ENCODE measurements at regions not wholly inside any gene's neighbourhood (a gene's known extent, or its start where the extent isn't known, plus 50 kb on each side); places are given as distances from the start of the nearest gene placed in this dataset.
"Not testable (repeated sequence)": the region's sequence is repeated elsewhere in the genome, so short reads cannot be mapped to it uniquely, and the experiment has no call there.

DNA sequence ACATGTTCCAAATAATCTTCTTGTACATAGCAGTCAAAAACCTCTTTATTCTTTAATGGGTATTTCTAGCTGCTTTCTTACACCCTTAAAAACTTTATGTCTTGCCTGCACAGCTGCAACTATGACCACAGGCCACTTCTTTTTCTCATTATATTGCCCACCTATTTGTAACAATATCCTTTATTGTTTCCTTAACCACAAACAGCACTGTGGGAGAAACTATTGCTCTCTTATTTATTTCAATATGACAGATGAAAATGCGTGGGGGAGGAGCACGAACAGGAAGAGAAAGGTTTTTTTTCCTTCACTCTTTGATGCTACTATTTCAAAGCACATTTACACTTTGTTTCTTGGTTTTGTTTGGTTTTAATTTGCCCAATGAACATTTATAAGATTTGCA lies 253.5 kb downstream of the GJA1 start:
- POLR2A ChIA-PET (ENCODE audit: partially characterized antibody): no interaction called here
- no peak overlapping the region for H3K4me3 Mint-ChIP-seq

DNA sequence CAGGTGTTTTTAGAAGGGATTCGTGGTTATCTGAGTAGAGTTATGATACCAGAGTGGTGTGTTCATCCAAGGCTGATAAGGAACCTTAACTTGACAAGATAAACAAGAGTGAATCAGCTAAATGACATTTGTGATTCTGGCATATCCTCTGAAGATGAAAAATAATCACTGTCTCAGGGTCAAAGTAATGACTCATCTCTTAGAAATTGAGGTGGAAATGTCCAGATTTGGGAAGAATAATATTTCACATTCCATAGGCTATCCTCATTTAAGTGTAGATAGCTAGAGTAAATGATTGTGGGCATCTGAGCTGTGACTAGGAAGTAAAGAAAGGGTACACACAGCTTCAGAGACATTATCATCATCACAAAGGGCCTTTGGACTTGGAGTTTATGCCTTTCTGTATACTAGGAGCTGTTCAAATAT lies 255.7 kb downstream of the GJA1 start:
- Histone ChIP-seq H3K4me3 (ENCODE audit: low read length in 2 of 2) (no peak overlapping the region), H3K27ac (ENCODE audit: low read depth, low read length) (no peak overlapping the region), H3K36me3 (ENCODE audit: insufficient read depth, low read length) (no peaks in the 10 kb centered on the region), H3K9me3 (ENCODE audit: control insufficient read depth in 1 of 2, low read length in 2 of 2) (no peaks in the 10 kb centered on the region), H3K27me3 (ENCODE audit: insufficient read depth, low read length) (no peaks in the 10 kb centered on the region), H3K4me1 (ENCODE audit: insufficient read depth, low read length) (no peaks in the 10 kb centered on the region)
- POLR2A ChIA-PET (ENCODE audit: partially characterized antibody): no interaction called here
- DNase-seq: no peak
- Mint-ChIP-seq H3K4me1 (no peaks in the 10 kb centered on the region), H3K36me3 (no peaks in the 10 kb centered on the region), H3K4me3 (no peak overlapping the region), H3K27me3 (no peaks in the 10 kb centered on the region), H3K27ac (no peak overlapping the region), H3K9me3 (peaks cover 0 to 2% (median 0%) of the 10 kb centered on the region in 8 donors)
- intact Hi-C loops (cut with micrococcal nuclease): no loop called here
- CTCF ChIA-PET (ENCODE audit: partially characterized antibody): interaction anchor here (0.5 kb wide), 1 partner anchor 12 kb away, joined by 3 read pairs; no protein-coding TSS in a partner anchor

More for the DNA sequence above, 253.5 kb downstream of the GJA1 start:
- no peaks in the 10 kb centered on the region for H3K4me1 Mint-ChIP-seq
- no peaks in the 10 kb centered on the region for H3K27me3 Mint-ChIP-seq
- peaks cover 0 to 4% (median 0%) of the 10 kb centered on the region in 8 donors for H3K9me3 Mint-ChIP-seq
- Histone ChIP-seq H3K4me1 (ENCODE audit: insufficient read depth, low read length) (no peaks in the 10 kb centered on the region), H3K27ac (ENCODE audit: low read depth, low read length) (no peak overlapping the region), H3K36me3 (ENCODE audit: insufficient read depth, low read length) (no peaks in the 10 kb centered on the region), H3K4me3 (ENCODE audit: low read length in 2 of 2) (no peak overlapping the region), H3K27me3 (ENCODE audit: insufficient read depth, low read length) (no peaks in the 10 kb centered on the region), H3K9me3 (ENCODE audit: control insufficient read depth in 1 of 2, low read length in 2 of 2) (no peaks in the 10 kb centered on the region)
- H3K36me3 Mint-ChIP-seq: no peaks in the 10 kb centered on the region
- H3K27ac Mint-ChIP-seq: no peak overlapping the region
- CTCF ChIA-PET (ENCODE audit: partially characterized antibody): no interaction called here
- DNase-seq: no peak
- intact Hi-C loops (cut with micrococcal nuclease): no loop called here

DNA sequence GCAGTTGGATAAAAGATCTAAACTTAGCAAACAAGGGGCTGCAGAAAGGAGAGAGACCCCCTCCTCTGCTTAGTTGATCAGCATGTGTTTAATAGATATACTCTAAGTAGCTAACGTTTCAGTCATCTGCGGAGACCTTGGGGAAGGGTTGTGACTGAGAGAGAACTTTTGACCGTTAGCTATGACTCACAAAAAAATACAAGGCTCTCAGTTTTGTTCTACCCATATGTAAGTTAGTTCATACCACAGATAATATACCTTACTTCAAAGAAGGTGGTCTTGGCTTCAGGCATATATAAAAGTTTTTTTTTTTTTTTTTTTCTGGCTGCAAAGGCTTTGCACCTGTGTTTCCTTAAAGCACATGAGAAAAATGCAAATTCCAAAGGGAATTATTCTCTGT lies 258.9 kb downstream of the GJA1 start:
- H3K4me1 Mint-ChIP-seq: no peaks in the 10 kb centered on the region
- H3K9me3 Mint-ChIP-seq: peaks cover 0 to 2% (median under 1%) of the 10 kb centered on the region in 8 donors
- H3K27me3 ChIP-seq (ENCODE audit: insufficient read depth, low read length): no peaks in the 10 kb centered on the region
- H3K27ac Mint-ChIP-seq: no peak overlapping the region
- no peak overlapping the region for H3K4me3 ChIP-seq (ENCODE audit: low read length in 2 of 2)
- DNase-seq: no peak
- H3K27ac ChIP-seq (ENCODE audit: low read depth, low read length): no peak overlapping the region
- H3K27me3 Mint-ChIP-seq: no peaks in the 10 kb centered on the region
- no peak overlapping the region for H3K4me3 Mint-ChIP-seq
- no peaks in the 10 kb centered on the region for H3K9me3 ChIP-seq (ENCODE audit: control insufficient read depth in 1 of 2, low read length in 2 of 2)
- no peaks in the 10 kb centered on the region for H3K4me1 ChIP-seq (ENCODE audit: insufficient read depth, low read length)
- no peaks in the 10 kb centered on the region for H3K36me3 ChIP-seq (ENCODE audit: insufficient read depth, low read length)
- no peaks in the 10 kb centered on the region for H3K36me3 Mint-ChIP-seq
- intact Hi-C loops (cut with micrococcal nuclease): no loop called here
- POLR2A ChIA-PET (ENCODE audit: partially characterized antibody): no interaction called here
- CTCF ChIA-PET (ENCODE audit: partially characterized antibody): no interaction called here

DNA sequence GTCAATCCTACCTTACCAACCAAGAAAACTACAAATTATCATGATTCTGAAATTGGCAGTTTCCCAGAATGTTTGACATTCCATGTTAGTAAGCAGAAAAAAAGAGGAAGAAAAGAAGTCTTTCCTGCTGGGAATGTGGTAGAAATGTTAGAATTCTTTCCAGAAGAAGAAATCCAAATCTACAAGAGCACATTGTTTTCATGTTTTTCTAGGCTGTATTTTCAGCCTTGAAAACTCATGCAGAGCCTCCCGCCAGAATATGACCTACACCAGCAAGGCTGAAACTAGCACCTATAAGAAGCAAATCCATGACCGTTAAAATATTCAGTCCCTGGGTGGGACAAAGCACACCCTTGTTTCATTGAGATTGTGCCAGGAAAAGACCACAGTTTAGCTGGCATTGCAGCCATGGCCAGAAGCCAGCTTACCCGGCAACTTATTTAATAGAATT lies 259.4 kb downstream of the GJA1 start:
- ChIA-PET POLR2A (ENCODE audit: partially characterized antibody) (no interaction called here), CTCF (ENCODE audit: partially characterized antibody) (no interaction called here)
- H3K27me3 Mint-ChIP-seq: no peaks in the 10 kb centered on the region
- no peak for DNase-seq
- peaks cover 0 to 4% (median under 1%) of the 10 kb centered on the region in 8 donors for H3K9me3 Mint-ChIP-seq
- H3K4me1 Mint-ChIP-seq: no peaks in the 10 kb centered on the region
- Histone ChIP-seq H3K9me3 (ENCODE audit: control insufficient read depth in 1 of 2, low read length in 2 of 2) (no peaks in the 10 kb centered on the region), H3K27me3 (ENCODE audit: insufficient read depth, low read length) (no peaks in the 10 kb centered on the region), H3K4me3 (ENCODE audit: low read length in 2 of 2) (no peak overlapping the region), H3K36me3 (ENCODE audit: insufficient read depth, low read length) (no peaks in the 10 kb centered on the region), H3K27ac (ENCODE audit: low read depth, low read length) (no peak overlapping the region), H3K4me1 (ENCODE audit: insufficient read depth, low read length) (no peaks in the 10 kb centered on the region)
- no peaks in the 10 kb centered on the region for H3K36me3 Mint-ChIP-seq
- H3K27ac Mint-ChIP-seq: no peak overlapping the region
- intact Hi-C loops (cut with micrococcal nuclease): no loop called here
- H3K4me3 Mint-ChIP-seq: no peak overlapping the region

DNA sequence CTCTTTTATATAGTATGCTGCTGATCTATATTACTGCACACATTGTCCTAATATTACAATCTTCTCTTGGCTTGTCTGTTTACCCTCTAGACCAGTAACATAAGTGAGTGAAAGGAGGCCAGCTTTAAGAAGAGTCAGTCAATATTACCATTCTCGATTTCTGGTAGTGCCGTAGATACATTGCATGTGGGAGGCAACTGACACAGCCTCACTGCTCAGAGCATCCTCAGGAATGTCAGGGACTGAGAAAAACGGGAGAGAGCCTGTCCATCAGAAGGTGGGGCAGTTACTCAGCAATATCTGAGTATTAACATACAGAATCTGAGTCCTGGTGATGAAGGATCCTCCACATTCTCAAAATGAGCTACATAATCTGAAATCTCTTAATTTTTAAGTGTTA lies 259.9 kb downstream of the GJA1 start:
- Mint-ChIP-seq H3K36me3 (no peaks in the 10 kb centered on the region), H3K9me3 (peaks cover 0 to 4% (median 0%) of the 10 kb centered on the region in 8 donors), H3K27ac (no peak overlapping the region), H3K4me1 (no peaks in the 10 kb centered on the region), H3K27me3 (no peaks in the 10 kb centered on the region), H3K4me3 (no peak overlapping the region)
- intact Hi-C loops (cut with micrococcal nuclease): no loop called here
- Histone ChIP-seq H3K4me3 (ENCODE audit: low read length in 2 of 2) (no peak overlapping the region), H3K27ac (ENCODE audit: low read depth, low read length) (no peak overlapping the region), H3K27me3 (ENCODE audit: insufficient read depth, low read length) (no peaks in the 10 kb centered on the region), H3K9me3 (ENCODE audit: control insufficient read depth in 1 of 2, low read length in 2 of 2) (no peaks in the 10 kb centered on the region), H3K4me1 (ENCODE audit: insufficient read depth, low read length) (no peaks in the 10 kb centered on the region), H3K36me3 (ENCODE audit: insufficient read depth, low read length) (no peaks in the 10 kb centered on the region)
- no peak for DNase-seq
- POLR2A ChIA-PET (ENCODE audit: partially characterized antibody): no interaction called here
- CTCF ChIA-PET (ENCODE audit: partially characterized antibody): no interaction called here

DNA sequence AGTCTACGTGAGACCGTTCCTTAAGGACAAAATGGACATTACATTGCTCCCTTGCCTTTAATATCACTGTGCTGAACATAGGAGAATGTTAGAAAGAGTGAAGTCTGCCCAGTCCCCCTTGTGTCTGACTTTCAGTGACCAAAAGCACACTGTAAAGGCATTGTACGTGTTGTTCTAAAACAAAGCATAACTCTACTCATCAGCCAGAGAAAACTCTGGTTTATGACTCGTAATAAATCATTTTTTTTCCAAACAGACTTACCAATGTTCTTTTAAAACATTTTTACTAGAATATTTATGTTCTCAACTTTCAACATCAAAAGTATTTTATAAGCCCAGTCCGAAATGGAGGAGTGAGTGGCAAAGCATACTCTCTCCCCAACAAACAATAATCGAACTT lies 262.5 kb downstream of the GJA1 start:
- H3K27me3 Mint-ChIP-seq: no peaks in the 10 kb centered on the region
- no peak overlapping the region for H3K4me3 Mint-ChIP-seq
- Histone ChIP-seq H3K36me3 (ENCODE audit: insufficient read depth, low read length) (no peaks in the 10 kb centered on the region), H3K9me3 (ENCODE audit: control insufficient read depth in 1 of 2, low read length in 2 of 2) (no peaks in the 10 kb centered on the region), H3K27ac (ENCODE audit: low read depth, low read length) (no peak overlapping the region), H3K4me1 (ENCODE audit: insufficient read depth, low read length) (no peaks in the 10 kb centered on the region), H3K27me3 (ENCODE audit: insufficient read depth, low read length) (no peaks in the 10 kb centered on the region), H3K4me3 (ENCODE audit: low read length in 2 of 2) (no peak overlapping the region)
- CTCF ChIA-PET (ENCODE audit: partially characterized antibody): no interaction called here
- H3K4me1 Mint-ChIP-seq: no peaks in the 10 kb centered on the region
- no peaks in the 10 kb centered on the region for H3K36me3 Mint-ChIP-seq
- DNase-seq: no peak
- H3K9me3 Mint-ChIP-seq: peaks cover 0 to 4% (median under 1%) of the 10 kb centered on the region in 8 donors
- POLR2A ChIA-PET (ENCODE audit: partially characterized antibody): no interaction called here
- H3K27ac Mint-ChIP-seq: no peak overlapping the region
- intact Hi-C loops (cut with micrococcal nuclease): no loop called here

DNA sequence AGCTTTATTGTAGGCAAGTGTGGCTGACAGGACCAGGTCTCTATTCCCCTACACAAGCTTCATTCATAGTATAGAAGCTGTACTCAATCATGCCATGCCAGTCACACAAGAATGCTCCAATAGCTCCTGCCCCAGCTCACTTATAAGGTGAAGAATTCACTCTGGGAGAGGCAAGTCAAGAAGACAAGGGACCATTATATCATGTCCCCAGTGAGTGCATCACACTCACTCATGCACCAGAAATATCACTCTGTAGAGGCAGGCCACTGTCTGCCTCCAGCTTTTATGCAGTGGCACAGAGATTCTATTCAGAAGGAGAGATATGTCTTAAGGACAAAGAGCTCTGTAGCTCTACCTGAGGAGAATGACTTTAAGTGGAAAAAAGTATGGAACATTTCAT lies 263.2 kb downstream of the GJA1 start:
- H3K27ac ChIP-seq (ENCODE audit: low read depth, low read length): no peak overlapping the region
- CTCF ChIA-PET (ENCODE audit: partially characterized antibody): no interaction called here

DNA sequence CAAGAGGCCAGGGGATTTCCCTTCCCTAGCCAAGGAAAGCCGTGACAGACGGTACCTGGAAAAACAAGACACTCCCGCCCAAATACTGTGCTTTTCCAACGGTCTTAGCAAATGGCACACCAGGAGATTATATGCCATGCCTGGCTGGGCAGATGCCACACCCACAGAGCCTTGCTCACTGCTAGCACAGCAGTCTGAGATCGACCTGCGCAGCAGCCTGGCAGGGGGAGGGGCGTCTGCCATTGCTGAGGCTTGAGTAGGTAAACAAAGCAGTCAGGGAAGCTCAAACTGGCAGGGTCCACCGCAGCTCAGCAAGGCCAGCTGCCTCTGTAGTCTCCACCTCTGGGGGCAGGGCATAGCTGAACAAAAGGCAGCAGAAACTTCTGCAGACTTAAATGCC lies 267.7 kb downstream of the GJA1 start:
- H3K27ac Mint-ChIP-seq; POLR2A ChIA-PET (ENCODE audit: partially characterized antibody); H3K9me3 ChIP-seq (ENCODE audit: control insufficient read depth in 1 of 2, low read length in 2 of 2); DNase-seq; H3K4me1 ChIP-seq (ENCODE audit: insufficient read depth, low read length); H3K4me3 Mint-ChIP-seq; H3K4me3 ChIP-seq (ENCODE audit: low read length in 2 of 2); intact Hi-C loops (cut with micrococcal nuclease); H3K27me3 Mint-ChIP-seq; H3K27ac ChIP-seq (ENCODE audit: low read depth, low read length); H3K36me3 ChIP-seq (ENCODE audit: insufficient read depth, low read length); H3K27me3 ChIP-seq (ENCODE audit: insufficient read depth, low read length); CTCF ChIA-PET (ENCODE audit: partially characterized antibody); H3K4me1 Mint-ChIP-seq; H3K36me3 Mint-ChIP-seq: not testable (repeated sequence)
- peaks cover 0 to 17% (median 3%) of the 10 kb centered on the region in 8 donors for H3K9me3 Mint-ChIP-seq

More for the DNA sequence above, 263.2 kb downstream of the GJA1 start:
- no peak overlapping the region for H3K4me3 ChIP-seq (ENCODE audit: low read length in 2 of 2)
- no peaks in the 10 kb centered on the region for H3K36me3 ChIP-seq (ENCODE audit: insufficient read depth, low read length)
- Mint-ChIP-seq H3K27ac (no peak overlapping the region), H3K4me3 (no peak overlapping the region), H3K9me3 (peaks cover 0 to 4% (median under 1%) of the 10 kb centered on the region in 8 donors), H3K27me3 (no peaks in the 10 kb centered on the region), H3K4me1 (no peaks in the 10 kb centered on the region), H3K36me3 (no peaks in the 10 kb centered on the region)
- H3K9me3 ChIP-seq (ENCODE audit: control insufficient read depth in 1 of 2, low read length in 2 of 2): no peaks in the 10 kb centered on the region
- no peaks in the 10 kb centered on the region for H3K27me3 ChIP-seq (ENCODE audit: insufficient read depth, low read length)
- intact Hi-C loops (cut with micrococcal nuclease): no loop called here
- POLR2A ChIA-PET (ENCODE audit: partially characterized antibody): no interaction called here
- no peaks in the 10 kb centered on the region for H3K4me1 ChIP-seq (ENCODE audit: insufficient read depth, low read length)
- DNase-seq: no peak
